Naive thymus-derived CD4-positive, alpha-beta T cell (primary cell): ENCODE measurements at regions not wholly inside any gene's neighbourhood (a gene's known extent, or its start where the extent isn't known, plus 50 kb on each side); places are given as distances from the start of the nearest gene placed in this dataset.

ENCODE experiments used
- ATAC-seq: fragments of 150-1000 bp; cut with Tn5 transposase; 2 replicates; pipeline ENCODE4 v1.10.0; 2021; ENCODE audit warnings: mild to moderate bottlenecking, moderate library complexity
- CTCF ChIA-PET: fragments of 350-600 bp; sonication (Branson Sonifier 250); formaldehyde crosslinking; loops from one replicate; lab custom pipeline; 2021; ENCODE audit warnings: antibody characterized with exemption; lab: Charles Lee
- POLR2A ChIA-PET: fragments of 350-600 bp; sonication (Branson Sonifier 250); formaldehyde crosslinking; loops from one replicate; lab custom pipeline; 2021; ENCODE audit warnings: antibody characterized with exemption, inconsistent platforms; lab: Charles Lee
- DNase-seq, 9 donors: peaks; one replicate each; pipeline versions ENCODE4 v3.0.0 to v3.0.0-alpha.2; 2020 to 2022; ENCODE audit warnings: mixed read lengths in 1 of 9
- H3K27ac ChIP-seq: one replicate; pipeline ENCODE4 v1.7.0; 2013; ENCODE audit warnings: mild to moderate bottlenecking, low read depth, low read length, moderate library complexity
- H3K27me3 ChIP-seq, 2 donors: one replicate each; pipeline ENCODE4 v1.7.0; 2013; ENCODE audit warnings: low read length in 2 of 2, mild to moderate bottlenecking in 2 of 2, moderate library complexity in 2 of 2; ENCODE audit not compliant: control insufficient read depth in 2 of 2, insufficient read depth in 2 of 2
- H3K36me3 ChIP-seq, 3 experiments: 1 replicate in 2 of 3; 2 replicates in 1 of 3; pipeline ENCODE4 v1.7.0; 2013; ENCODE audit warnings: low read length in 3 of 3, mild to moderate bottlenecking in 3 of 3, moderate library complexity in 1 of 3; ENCODE audit not compliant: insufficient read depth in 3 of 3, control insufficient read depth in 2 of 3
- H3K4me1 ChIP-seq, 2 donors: one replicate each; pipeline ENCODE4 v1.7.0; 2013; ENCODE audit warnings: low read length in 2 of 2, mild to moderate bottlenecking in 2 of 2, moderate library complexity in 1 of 2; ENCODE audit not compliant: control insufficient read depth in 2 of 2, insufficient read depth in 2 of 2
- H3K4me3 ChIP-seq: 2 replicates; pipeline ENCODE4 v1.7.0; 2013; ENCODE audit warnings: mild to moderate bottlenecking, low read length
- H3K9me3 ChIP-seq, 3 experiments: 1 replicate in 2 of 3; 2 replicates in 1 of 3; pipeline ENCODE4 v1.7.0; 2013; ENCODE audit warnings: low read length in 3 of 3; ENCODE audit not compliant: control insufficient read depth in 2 of 3
- H3K27ac Mint-ChIP-seq, 9 donors: one replicate each; pipeline ENCODE4 v1.8.0; 2020 to 2022; ENCODE audit warnings: mixed read lengths in 9 of 9, mild to moderate bottlenecking in 8 of 9, moderate library complexity in 5 of 9, inconsistent platforms in 2 of 9
- H3K27me3 Mint-ChIP-seq, 5 donors: one replicate each; pipeline ENCODE4 v1.8.0; 2021 to 2022; ENCODE audit warnings: mixed read lengths in 5 of 5, mild to moderate bottlenecking in 1 of 5
- H3K36me3 Mint-ChIP-seq, 5 donors: one replicate each; pipeline ENCODE4 v1.8.0; 2020 to 2022; ENCODE audit warnings: mixed read lengths in 5 of 5, mild to moderate bottlenecking in 3 of 5, inconsistent platforms in 1 of 5
- H3K4me1 Mint-ChIP-seq, 7 donors: one replicate each; pipeline ENCODE4 v1.8.0; 2020 to 2022; ENCODE audit warnings: mixed read lengths in 7 of 7, mild to moderate bottlenecking in 3 of 7, inconsistent platforms in 1 of 7
- H3K4me3 Mint-ChIP-seq, 10 donors: one replicate each; pipeline ENCODE4 v1.8.0; 2020 to 2022; ENCODE audit warnings: mild to moderate bottlenecking in 10 of 10, mixed read lengths in 10 of 10, moderate library complexity in 6 of 10, inconsistent platforms in 2 of 10
- H3K9me3 Mint-ChIP-seq, 11 donors: one replicate each; pipeline ENCODE4 v1.8.0; 2020 to 2022; ENCODE audit warnings: mixed read lengths in 11 of 11, mild to moderate bottlenecking in 4 of 11, inconsistent platforms in 1 of 11, moderate library complexity in 1 of 11
- intact Hi-C, 2 donors: fragments of 100-400 bp; cut with micrococcal nuclease; formaldehyde crosslinking; loops; one replicate each; pipeline ENCODE4 v1.15.1; 2023

GRCh38 chr6:154590756-154591155, 80.3 kb upstream of the CNKSR3 start:
- no peak overlapping the region for H3K4me3 ChIP-seq
- peaks cover 0 to 5% (median 0%) of the 10 kb centered on the region in 5 donors for H3K27me3 Mint-ChIP-seq
- H3K9me3 Mint-ChIP-seq = no peaks in the 10 kb centered on the region
- POLR2A ChIA-PET = no interaction called here
- H3K36me3 Mint-ChIP-seq = no peaks in the 10 kb centered on the region
- intact Hi-C loops = no loop called here
- CTCF ChIA-PET = no interaction called here
- H3K36me3 ChIP-seq = no peaks in the 10 kb centered on the region
- H3K27me3 ChIP-seq = no peaks in the 10 kb centered on the region
- no peaks in the 10 kb centered on the region for H3K4me1 Mint-ChIP-seq
- H3K27ac Mint-ChIP-seq = no peak overlapping the region
- H3K9me3 ChIP-seq = no peaks in the 10 kb centered on the region
- ATAC-seq (no peak), DNase-seq (no peak)
- no peak overlapping the region for H3K4me3 Mint-ChIP-seq
- H3K4me1 ChIP-seq = no peaks in the 10 kb centered on the region
- H3K27ac ChIP-seq = no peak overlapping the region

- Histone ChIP-seq H3K4me3 (no peak overlapping the region), H3K27ac (no peak overlapping the region), H3K9me3 (no peaks in the 10 kb centered on the region), H3K27me3 (no peaks in the 10 kb centered on the region), H3K36me3 (no peaks in the 10 kb centered on the region), H3K4me1 (no peaks in the 10 kb centered on the region)
- POLR2A ChIA-PET = no interaction called here
- CTCF ChIA-PET = no interaction called here
- Mint-ChIP-seq H3K36me3 (no peaks in the 10 kb centered on the region), H3K27me3 (peaks cover 0 to 4% (median 0%) of the 10 kb centered on the region in 5 donors), H3K4me1 (no peaks in the 10 kb centered on the region), H3K27ac (no peak overlapping the region), H3K4me3 (no peak overlapping the region), H3K9me3 (no peaks in the 10 kb centered on the region)
- ATAC-seq (no peak), DNase-seq (no peak)
- intact Hi-C loops = no loop called here
These were observed 80.7 kb upstream of the CNKSR3 start for GRCh38 chr6:154591234-154591633.

- POLR2A ChIA-PET = no interaction called here
- Histone ChIP-seq H3K4me1 (no peaks in the 10 kb centered on the region), H3K36me3 (no peaks in the 10 kb centered on the region), H3K27ac (no peak overlapping the region), H3K27me3 (no peaks in the 10 kb centered on the region), H3K9me3 (no peaks in the 10 kb centered on the region), H3K4me3 (no peak overlapping the region)
- CTCF ChIA-PET = no interaction called here
- no peak overlapping the region for H3K4me3 Mint-ChIP-seq
- H3K9me3 Mint-ChIP-seq = no peaks in the 10 kb centered on the region
- H3K27ac Mint-ChIP-seq = no peak overlapping the region
- H3K4me1 Mint-ChIP-seq = no peaks in the 10 kb centered on the region
- H3K36me3 Mint-ChIP-seq = no peaks in the 10 kb centered on the region
- peaks cover 0 to 2% (median 0%) of the 10 kb centered on the region in 5 donors for H3K27me3 Mint-ChIP-seq
- intact Hi-C loops = no loop called here
- ATAC-seq (no peak), DNase-seq (no peak)
These were observed 81.8 kb upstream of the CNKSR3 start for GRCh38 chr6:154592199-154592860.

- Histone ChIP-seq H3K27ac (no peak overlapping the region), H3K9me3 (no peaks in the 10 kb centered on the region), H3K27me3 (no peaks in the 10 kb centered on the region), H3K4me3 (no peak overlapping the region), H3K36me3 (no peaks in the 10 kb centered on the region), H3K4me1 (no peaks in the 10 kb centered on the region)
- intact Hi-C loops = no loop called here
- CTCF ChIA-PET = no interaction called here
- Mint-ChIP-seq H3K27me3 (no peaks in the 10 kb centered on the region), H3K9me3 (no peaks in the 10 kb centered on the region), H3K27ac (no peak overlapping the region), H3K4me3 (no peak overlapping the region), H3K36me3 (no peaks in the 10 kb centered on the region), H3K4me1 (no peaks in the 10 kb centered on the region)
- no peak for DNase-seq
- POLR2A ChIA-PET = no interaction called here
- no peak for ATAC-seq
These were observed 82.6 kb upstream of the CNKSR3 start for GRCh38 chr6:154593122-154593521.

- POLR2A ChIA-PET = no interaction called here
- Mint-ChIP-seq H3K4me1 (no peaks in the 10 kb centered on the region), H3K27ac (no peak overlapping the region), H3K36me3 (no peaks in the 10 kb centered on the region), H3K4me3 (no peak overlapping the region), H3K27me3 (no peaks in the 10 kb centered on the region), H3K9me3 (no peaks in the 10 kb centered on the region)
- Histone ChIP-seq H3K27me3 (no peaks in the 10 kb centered on the region), H3K4me3 (no peak overlapping the region), H3K36me3 (no peaks in the 10 kb centered on the region), H3K27ac (no peak overlapping the region), H3K4me1 (no peaks in the 10 kb centered on the region), H3K9me3 (no peaks in the 10 kb centered on the region)
- ATAC-seq (no peak), DNase-seq (no peak)
- intact Hi-C loops = no loop called here
- CTCF ChIA-PET = no interaction called here
These were observed 84.2 kb upstream of the CNKSR3 start for GRCh38 chr6:154594496-154595198.

GRCh38 chr6:154595538-154595937, 85.1 kb upstream of the CNKSR3 start:
- Mint-ChIP-seq H3K4me3 (no peak overlapping the region), H3K27ac (no peak overlapping the region), H3K9me3 (no peaks in the 10 kb centered on the region), H3K4me1 (no peaks in the 10 kb centered on the region), H3K36me3 (no peaks in the 10 kb centered on the region), H3K27me3 (no peaks in the 10 kb centered on the region)
- ATAC-seq = no peak
- POLR2A ChIA-PET = interaction anchor here (0.6 kb wide), 1 partner anchor 779 kb away, joined by 4 read pairs; no protein-coding TSS in a partner anchor
- no peak for DNase-seq
- Histone ChIP-seq H3K27me3 (no peaks in the 10 kb centered on the region), H3K4me3 (no peak overlapping the region), H3K36me3 (no peaks in the 10 kb centered on the region), H3K9me3 (no peaks in the 10 kb centered on the region), H3K27ac (no peak overlapping the region), H3K4me1 (no peaks in the 10 kb centered on the region)
- intact Hi-C loops = no loop called here
- CTCF ChIA-PET = no interaction called here

GRCh38 chr6:154596009-154596408, 85.5 kb upstream of the CNKSR3 start:
- Mint-ChIP-seq H3K36me3 (no peaks in the 10 kb centered on the region), H3K4me3 (no peak overlapping the region), H3K27me3 (no peaks in the 10 kb centered on the region), H3K4me1 (no peaks in the 10 kb centered on the region), H3K27ac (no peak overlapping the region), H3K9me3 (no peaks in the 10 kb centered on the region)
- Histone ChIP-seq H3K4me1 (no peaks in the 10 kb centered on the region), H3K27me3 (no peaks in the 10 kb centered on the region), H3K9me3 (no peaks in the 10 kb centered on the region), H3K27ac (no peak overlapping the region), H3K4me3 (no peak overlapping the region), H3K36me3 (no peaks in the 10 kb centered on the region)
- no peak for ATAC-seq
- DNase-seq = no peak
- CTCF ChIA-PET = no interaction called here
- POLR2A ChIA-PET = no interaction called here
- intact Hi-C loops = no loop called here
